HL-60 (cell line): ENCODE measurements at regions not wholly inside any gene's neighbourhood (a gene's known extent, or its start where the extent isn't known, plus 50 kb on each side); places are given as distances from the start of the nearest gene placed in this dataset.

ENCODE experiments used
- GABPA ChIP-seq: IDR thresholded peaks from 2 replicates; pipeline ENCODE4 v1.6.1; 2012; ENCODE audit warnings: low read depth
- TF ChIP-seq, protein P1 (sequence below): IDR thresholded peaks from one replicate; pipeline ENCODE4 v1.5.1; 2011; ENCODE audit warnings: low read length, control low read depth, inconsistent platforms; ENCODE audit not compliant: insufficient read depth
- TF ChIP-seq, protein P2 (sequence below): IDR thresholded peaks from 2 replicates; pipeline ENCODE4 v1.6.1; 2012; ENCODE audit warnings: low read depth; ENCODE audit not compliant: insufficient replicate concordance

DNA sequence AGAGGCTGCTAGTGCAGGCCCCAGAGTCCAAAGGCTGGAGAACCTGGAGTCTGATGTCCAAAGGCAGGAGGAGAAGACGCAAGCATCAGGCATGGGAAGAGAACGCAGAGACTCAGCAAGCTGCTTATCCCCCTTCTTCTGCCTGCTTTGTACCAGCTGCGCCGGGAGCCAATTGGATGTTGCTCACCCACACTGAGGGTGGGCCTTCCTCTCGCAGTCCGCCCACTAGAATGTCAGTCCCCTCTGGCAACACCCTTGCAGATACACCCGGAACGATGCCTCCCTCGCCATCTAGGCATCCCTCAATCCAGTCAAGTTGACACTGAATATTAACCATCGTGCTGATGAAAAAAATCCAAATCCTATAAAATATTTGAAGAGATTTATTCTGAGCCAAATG lies 141.6 kb downstream of the TWIST2 start:
- TF ChIP-seq, protein P1, sequence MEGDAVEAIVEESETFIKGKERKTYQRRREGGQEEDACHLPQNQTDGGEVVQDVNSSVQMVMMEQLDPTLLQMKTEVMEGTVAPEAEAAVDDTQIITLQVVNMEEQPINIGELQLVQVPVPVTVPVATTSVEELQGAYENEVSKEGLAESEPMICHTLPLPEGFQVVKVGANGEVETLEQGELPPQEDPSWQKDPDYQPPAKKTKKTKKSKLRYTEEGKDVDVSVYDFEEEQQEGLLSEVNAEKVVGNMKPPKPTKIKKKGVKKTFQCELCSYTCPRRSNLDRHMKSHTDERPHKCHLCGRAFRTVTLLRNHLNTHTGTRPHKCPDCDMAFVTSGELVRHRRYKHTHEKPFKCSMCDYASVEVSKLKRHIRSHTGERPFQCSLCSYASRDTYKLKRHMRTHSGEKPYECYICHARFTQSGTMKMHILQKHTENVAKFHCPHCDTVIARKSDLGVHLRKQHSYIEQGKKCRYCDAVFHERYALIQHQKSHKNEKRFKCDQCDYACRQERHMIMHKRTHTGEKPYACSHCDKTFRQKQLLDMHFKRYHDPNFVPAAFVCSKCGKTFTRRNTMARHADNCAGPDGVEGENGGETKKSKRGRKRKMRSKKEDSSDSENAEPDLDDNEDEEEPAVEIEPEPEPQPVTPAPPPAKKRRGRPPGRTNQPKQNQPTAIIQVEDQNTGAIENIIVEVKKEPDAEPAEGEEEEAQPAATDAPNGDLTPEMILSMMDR: no peak
- TF ChIP-seq, protein P2, sequence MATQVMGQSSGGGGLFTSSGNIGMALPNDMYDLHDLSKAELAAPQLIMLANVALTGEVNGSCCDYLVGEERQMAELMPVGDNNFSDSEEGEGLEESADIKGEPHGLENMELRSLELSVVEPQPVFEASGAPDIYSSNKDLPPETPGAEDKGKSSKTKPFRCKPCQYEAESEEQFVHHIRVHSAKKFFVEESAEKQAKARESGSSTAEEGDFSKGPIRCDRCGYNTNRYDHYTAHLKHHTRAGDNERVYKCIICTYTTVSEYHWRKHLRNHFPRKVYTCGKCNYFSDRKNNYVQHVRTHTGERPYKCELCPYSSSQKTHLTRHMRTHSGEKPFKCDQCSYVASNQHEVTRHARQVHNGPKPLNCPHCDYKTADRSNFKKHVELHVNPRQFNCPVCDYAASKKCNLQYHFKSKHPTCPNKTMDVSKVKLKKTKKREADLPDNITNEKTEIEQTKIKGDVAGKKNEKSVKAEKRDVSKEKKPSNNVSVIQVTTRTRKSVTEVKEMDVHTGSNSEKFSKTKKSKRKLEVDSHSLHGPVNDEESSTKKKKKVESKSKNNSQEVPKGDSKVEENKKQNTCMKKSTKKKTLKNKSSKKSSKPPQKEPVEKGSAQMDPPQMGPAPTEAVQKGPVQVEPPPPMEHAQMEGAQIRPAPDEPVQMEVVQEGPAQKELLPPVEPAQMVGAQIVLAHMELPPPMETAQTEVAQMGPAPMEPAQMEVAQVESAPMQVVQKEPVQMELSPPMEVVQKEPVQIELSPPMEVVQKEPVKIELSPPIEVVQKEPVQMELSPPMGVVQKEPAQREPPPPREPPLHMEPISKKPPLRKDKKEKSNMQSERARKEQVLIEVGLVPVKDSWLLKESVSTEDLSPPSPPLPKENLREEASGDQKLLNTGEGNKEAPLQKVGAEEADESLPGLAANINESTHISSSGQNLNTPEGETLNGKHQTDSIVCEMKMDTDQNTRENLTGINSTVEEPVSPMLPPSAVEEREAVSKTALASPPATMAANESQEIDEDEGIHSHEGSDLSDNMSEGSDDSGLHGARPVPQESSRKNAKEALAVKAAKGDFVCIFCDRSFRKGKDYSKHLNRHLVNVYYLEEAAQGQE: no peak
- TF ChIP-seq GABPA: no peak
